Adrenal gland (tissue), 5 donors: ENCODE measurements at regions not wholly inside any gene's neighbourhood (a gene's known extent, or its start where the extent isn't known, plus 50 kb on each side); places are given as distances from the start of the nearest gene placed in this dataset.

Experiments
- CTCF ChIP-seq, 6 experiments: fragments of 450-650 bp in 4 of 6; fragments of 200-600 bp in 2 of 6; sonication (generic) in 1 of 6; IDR thresholded peaks; 1 replicate in 5 of 6; 2 replicates in 1 of 6; pipeline versions ENCODE4 v1.5.1 to v1.8.0; 2016 to 2021; ENCODE audit warnings: antibody characterized with exemption in 6 of 6, mild to moderate bottlenecking in 2 of 6, moderate library complexity in 1 of 6
- POLR2A ChIP-seq, 2 donors: fragments of 450-650 bp; IDR thresholded peaks; one replicate each; pipeline ENCODE4 v1.6.1; 2017; ENCODE audit warnings: antibody characterized with exemption in 2 of 2, mild to moderate bottlenecking in 2 of 2, moderate library complexity in 1 of 2
- donor health status: DM: no; HTN: no; CAD: no.

GRCh38 chr1:199404976-199405375 is 622.5 kb upstream of the NR5A2 start:
- TF ChIP-seq CTCF (IDR thresholded peaks at IDR 0.05) (no peak), POLR2A (IDR thresholded peaks at IDR 0.05) (no peak)
